CD8-positive, alpha-beta memory T cell (primary cell): ENCODE measurements at regions not wholly inside any gene's neighbourhood (a gene's known extent, or its start where the extent isn't known, plus 50 kb on each side); places are given as distances from the start of the nearest gene placed in this dataset.
"Not testable (repeated sequence)": the region's sequence is repeated elsewhere in the genome, so short reads cannot be mapped to it uniquely, and the experiment has no call there.

Experiments
- CTCF ChIA-PET: fragments of 350-600 bp; sonication (Branson Sonifier 250); formaldehyde crosslinking; loops from one replicate; lab custom pipeline; 2021; ENCODE audit warnings: antibody characterized with exemption; lab: Charles Lee
- POLR2A ChIA-PET: fragments of 350-600 bp; sonication (Branson Sonifier 250); formaldehyde crosslinking; loops from one replicate; lab custom pipeline; 2021; ENCODE audit warnings: antibody characterized with exemption; lab: Charles Lee
- DNase-seq, 5 donors: peaks; one replicate each; pipeline versions ENCODE4 v3.0.0 to v3.0.0-alpha.2; 2020 to 2022; ENCODE audit warnings: mixed read lengths in 1 of 5
- H3K27ac ChIP-seq: one replicate; pipeline ENCODE4 v1.7.0; 2013; ENCODE audit warnings: low read depth, mild to moderate bottlenecking, low read length, moderate library complexity
- H3K27me3 ChIP-seq: 2 replicates; pipeline ENCODE4 v1.7.0; 2013; ENCODE audit warnings: low read length, mild to moderate bottlenecking; ENCODE audit not compliant: insufficient read depth, poor library complexity, severe bottlenecking
- H3K36me3 ChIP-seq: 2 replicates; pipeline ENCODE4 v1.7.0; 2013; ENCODE audit warnings: mild to moderate bottlenecking, low read length, moderate library complexity; ENCODE audit not compliant: insufficient read depth
- H3K4me1 ChIP-seq: 2 replicates; pipeline ENCODE4 v1.7.0; 2013; ENCODE audit warnings: mild to moderate bottlenecking, low read length, moderate library complexity; ENCODE audit not compliant: insufficient read depth
- H3K4me3 ChIP-seq: 2 replicates; pipeline ENCODE4 v1.7.0; 2013; ENCODE audit warnings: mild to moderate bottlenecking, low read length
- H3K9me3 ChIP-seq: 2 replicates; pipeline ENCODE4 v1.7.0; 2013; ENCODE audit warnings: mild to moderate bottlenecking, low read length
- H3K27ac Mint-ChIP-seq, 8 donors: one replicate each; pipeline ENCODE4 v1.8.0; 2020 to 2021; ENCODE audit warnings: mixed read lengths in 8 of 8, mild to moderate bottlenecking in 6 of 8, inconsistent platforms in 3 of 8, moderate library complexity in 3 of 8
- H3K27me3 Mint-ChIP-seq, 2 donors: one replicate each; pipeline ENCODE4 v1.8.0; 2020 to 2021; ENCODE audit warnings: mixed read lengths in 2 of 2, mild to moderate bottlenecking in 1 of 2, moderate library complexity in 1 of 2
- H3K36me3 Mint-ChIP-seq, 3 donors: one replicate each; pipeline ENCODE4 v1.8.0; 2020 to 2021; ENCODE audit warnings: mixed read lengths in 3 of 3, inconsistent platforms in 1 of 3, mild to moderate bottlenecking in 1 of 3
- H3K4me1 Mint-ChIP-seq, 3 donors: one replicate each; pipeline ENCODE4 v1.8.0; 2020 to 2021; ENCODE audit warnings: mixed read lengths in 3 of 3, inconsistent platforms in 1 of 3, mild to moderate bottlenecking in 1 of 3
- H3K4me3 Mint-ChIP-seq, 7 donors: one replicate each; pipeline ENCODE4 v1.8.0; 2020 to 2021; ENCODE audit warnings: mixed read lengths in 7 of 7, mild to moderate bottlenecking in 6 of 7, moderate library complexity in 4 of 7, inconsistent platforms in 2 of 7
- H3K9me3 Mint-ChIP-seq, 5 donors: one replicate each; pipeline ENCODE4 v1.8.0; 2020 to 2022; ENCODE audit warnings: mixed read lengths in 5 of 5, mild to moderate bottlenecking in 3 of 5, moderate library complexity in 2 of 5, inconsistent platforms in 1 of 5

GRCh38 chr12:18868717-18869116 lies 130.8 kb downstream of the CAPZA3 start:
- H3K4me1 ChIP-seq = no peaks in the 10 kb centered on the region
- Mint-ChIP-seq H3K27ac (no peak overlapping the region), H3K36me3 (no peaks in the 10 kb centered on the region), H3K4me1 (peaks cover 8 to 18% (median 10%) of the 10 kb centered on the region in 3 donors), H3K27me3 (peaks cover 3 to 10% of the 10 kb centered on the region in 2 donors), H3K9me3 (no peaks in the 10 kb centered on the region), H3K4me3 (no peak overlapping the region)
- POLR2A ChIA-PET = no interaction called here
- no peak overlapping the region for H3K27ac ChIP-seq
- H3K27me3 ChIP-seq = no peaks in the 10 kb centered on the region
- no peak for DNase-seq
- CTCF ChIA-PET = no interaction called here
- no peak overlapping the region for H3K4me3 ChIP-seq
- no peaks in the 10 kb centered on the region for H3K9me3 ChIP-seq
- H3K36me3 ChIP-seq = no peaks in the 10 kb centered on the region

- Mint-ChIP-seq H3K4me1 (peaks cover 8 to 18% (median 10%) of the 10 kb centered on the region in 3 donors), H3K4me3 (peak overlapping the region; percentile 16 to 73 (median 64)), H3K9me3 (no peaks in the 10 kb centered on the region), H3K36me3 (no peaks in the 10 kb centered on the region), H3K27me3 (peaks cover under 1 to 3% of the 10 kb centered on the region in 2 donors), H3K27ac (peak overlapping the region in 3 of 8 donors; percentile 1 to 67 (median 23))
- Histone ChIP-seq H3K4me3 (no peak overlapping the region), H3K4me1 (no peaks in the 10 kb centered on the region), H3K9me3 (no peaks in the 10 kb centered on the region), H3K27me3 (no peaks in the 10 kb centered on the region), H3K27ac (no peak overlapping the region), H3K36me3 (no peaks in the 10 kb centered on the region)
- no peak for DNase-seq
- ChIA-PET CTCF (no interaction called here), POLR2A (no interaction called here)
Observed at GRCh38 chr12:18872770-18873169, 134.9 kb downstream of the CAPZA3 start.

GRCh38 chr12:18878676-18879180 lies 140.8 kb downstream of the CAPZA3 start:
- Mint-ChIP-seq H3K27ac (no peak overlapping the region), H3K27me3 (peaks cover 0 to 2% of the 10 kb centered on the region in 2 donors), H3K36me3 (no peaks in the 10 kb centered on the region), H3K4me1 (no peaks in the 10 kb centered on the region), H3K9me3 (no peaks in the 10 kb centered on the region), H3K4me3 (no peak overlapping the region)
- no peaks in the 10 kb centered on the region for H3K9me3 ChIP-seq
- H3K36me3 ChIP-seq = no peaks in the 10 kb centered on the region
- no peak for DNase-seq
- H3K4me1 ChIP-seq = no peaks in the 10 kb centered on the region
- ChIA-PET POLR2A (no interaction called here), CTCF (no interaction called here)
- no peak overlapping the region for H3K4me3 ChIP-seq
- H3K27me3 ChIP-seq = no peaks in the 10 kb centered on the region
- no peak overlapping the region for H3K27ac ChIP-seq

GRCh38 chr12:18882690-18883089 lies 144.8 kb downstream of the CAPZA3 start:
- Mint-ChIP-seq H3K27ac (no peak overlapping the region), H3K27me3 (peaks cover 0 to 2% of the 10 kb centered on the region in 2 donors)

GRCh38 chr12:18886962-18887361 lies 149.0 kb downstream of the CAPZA3 start:
- Histone ChIP-seq H3K27ac (no peak overlapping the region), H3K9me3 (no peaks in the 10 kb centered on the region), H3K36me3 (no peaks in the 10 kb centered on the region), H3K27me3 (no peaks in the 10 kb centered on the region), H3K4me1 (no peaks in the 10 kb centered on the region), H3K4me3 (no peak overlapping the region)
- ChIA-PET POLR2A (no interaction called here), CTCF (no interaction called here)
- no peak overlapping the region for H3K27ac Mint-ChIP-seq
- H3K4me1 Mint-ChIP-seq = no peaks in the 10 kb centered on the region
- H3K27me3 Mint-ChIP-seq = peaks cover 0 to 2% of the 10 kb centered on the region in 2 donors
- no peak for DNase-seq
- no peak overlapping the region for H3K4me3 Mint-ChIP-seq
- H3K9me3 Mint-ChIP-seq = no peaks in the 10 kb centered on the region
- H3K36me3 Mint-ChIP-seq = no peaks in the 10 kb centered on the region

More at GRCh38 chr12:18882690-18883089, 144.8 kb downstream of the CAPZA3 start:
- CTCF ChIA-PET = no interaction called here
- Mint-ChIP-seq H3K4me3 (no peak overlapping the region), H3K9me3 (no peaks in the 10 kb centered on the region), H3K4me1 (no peaks in the 10 kb centered on the region), H3K36me3 (no peaks in the 10 kb centered on the region)
- DNase-seq = no peak
- no peaks in the 10 kb centered on the region for H3K9me3 ChIP-seq
- no peaks in the 10 kb centered on the region for H3K4me1 ChIP-seq
- POLR2A ChIA-PET = no interaction called here
- H3K4me3 ChIP-seq = no peak overlapping the region
- no peak overlapping the region for H3K27ac ChIP-seq
- H3K36me3 ChIP-seq = no peaks in the 10 kb centered on the region
- no peaks in the 10 kb centered on the region for H3K27me3 ChIP-seq

- H3K9me3 ChIP-seq = no peaks in the 10 kb centered on the region
Observed at GRCh38 chr12:18887368-18887767, 149.4 kb downstream of the CAPZA3 start.

GRCh38 chr12:18888047-18888446 lies 150.1 kb downstream of the CAPZA3 start:
- no peak overlapping the region for H3K27ac Mint-ChIP-seq
- DNase-seq = no peak
- no peaks in the 10 kb centered on the region for H3K36me3 Mint-ChIP-seq
- Histone ChIP-seq H3K9me3 (no peaks in the 10 kb centered on the region), H3K27ac (no peak overlapping the region), H3K27me3 (no peaks in the 10 kb centered on the region), H3K36me3 (no peaks in the 10 kb centered on the region), H3K4me3 (no peak overlapping the region), H3K4me1 (no peaks in the 10 kb centered on the region)
- no peaks in the 10 kb centered on the region for H3K9me3 Mint-ChIP-seq
- ChIA-PET CTCF (no interaction called here), POLR2A (no interaction called here)
- H3K27me3 Mint-ChIP-seq = no peaks in the 10 kb centered on the region
- H3K4me1 Mint-ChIP-seq = no peaks in the 10 kb centered on the region
- H3K4me3 Mint-ChIP-seq = no peak overlapping the region

More at GRCh38 chr12:18887368-18887767, 149.4 kb downstream of the CAPZA3 start:
- Mint-ChIP-seq H3K4me3 (no peak overlapping the region), H3K27me3 (no peaks in the 10 kb centered on the region), H3K9me3 (no peaks in the 10 kb centered on the region), H3K4me1 (no peaks in the 10 kb centered on the region), H3K27ac (no peak overlapping the region), H3K36me3 (no peaks in the 10 kb centered on the region)
- H3K27me3 ChIP-seq = no peaks in the 10 kb centered on the region
- no peak for DNase-seq
- CTCF ChIA-PET = no interaction called here
- POLR2A ChIA-PET = no interaction called here
- H3K27ac ChIP-seq = no peak overlapping the region
- no peaks in the 10 kb centered on the region for H3K36me3 ChIP-seq
- H3K4me3 ChIP-seq = no peak overlapping the region
- no peaks in the 10 kb centered on the region for H3K4me1 ChIP-seq

- H3K9me3 ChIP-seq, H3K27ac Mint-ChIP-seq, H3K4me3 ChIP-seq, DNase-seq, H3K36me3 Mint-ChIP-seq, H3K36me3 ChIP-seq, CTCF ChIA-PET, H3K4me1 ChIP-seq, H3K27me3 ChIP-seq, H3K9me3 Mint-ChIP-seq, H3K4me1 Mint-ChIP-seq, H3K27ac ChIP-seq, H3K4me3 Mint-ChIP-seq, POLR2A ChIA-PET: not testable (repeated sequence)
- H3K27me3 Mint-ChIP-seq = peaks cover 0 to 10% of the 10 kb centered on the region in 2 donors
Observed at GRCh38 chr12:18890621-18891020, 152.7 kb downstream of the CAPZA3 start.

- no peaks in the 10 kb centered on the region for H3K27me3 ChIP-seq
- Mint-ChIP-seq H3K27ac (no peak overlapping the region), H3K4me1 (no peaks in the 10 kb centered on the region), H3K4me3 (no peak overlapping the region), H3K9me3 (no peaks in the 10 kb centered on the region), H3K27me3 (peaks cover 6 to 16% of the 10 kb centered on the region in 2 donors), H3K36me3 (no peaks in the 10 kb centered on the region)
- H3K4me1 ChIP-seq = no peaks in the 10 kb centered on the region
- DNase-seq = no peak
- ChIA-PET POLR2A (no interaction called here), CTCF (no interaction called here)
- no peaks in the 10 kb centered on the region for H3K9me3 ChIP-seq
- H3K36me3 ChIP-seq = no peaks in the 10 kb centered on the region
- H3K27ac ChIP-seq = no peak overlapping the region
- no peak overlapping the region for H3K4me3 ChIP-seq
Observed at GRCh38 chr12:18895540-18895939, 157.6 kb downstream of the CAPZA3 start.
